WTC11 (cell line): ENCODE measurements at regions not wholly inside any gene's neighbourhood (a gene's known extent, or its start where the extent isn't known, plus 50 kb on each side); places are given as distances from the start of the nearest gene placed in this dataset.

Source experiments
- ATAC-seq: fragments of 200-7000 bp; cut with Tn5 transposase; 2 replicates; pipeline ENCODE4 v1.10.0; 2021; ENCODE audit warnings: mild to moderate bottlenecking, moderate library complexity
- CTCF ChIA-PET: fragments of 300-600 bp; sonication (Branson Sonifier 250); formaldehyde crosslinking; loops from one replicate; lab custom pipeline; 2021; ENCODE audit warnings: antibody characterized with exemption; lab: Charles Lee
- POLR2A ChIA-PET: fragments of 350-600 bp; sonication (Branson Sonifier 250); formaldehyde crosslinking; loops from one replicate; lab custom pipeline; 2021; ENCODE audit warnings: antibody characterized with exemption; lab: Charles Lee
- DNase-seq: peaks from one replicate; pipeline ENCODE4 v3.0.0; 2021; ENCODE audit warnings: low spot score
- H3K27ac Mint-ChIP-seq: 2 replicates; pipeline ENCODE4 v1.8.0; 2021; ENCODE audit warnings: mixed read lengths
- H3K27me3 Mint-ChIP-seq: 2 replicates; pipeline ENCODE4 v1.8.0; 2021; ENCODE audit warnings: low read depth, mild to moderate bottlenecking, moderate library complexity, mixed read lengths
- H3K36me3 Mint-ChIP-seq: 2 replicates; pipeline ENCODE4 v1.8.0; 2021; ENCODE audit warnings: mixed read lengths
- H3K4me1 Mint-ChIP-seq: 2 replicates; pipeline ENCODE4 v1.8.0; 2022; ENCODE audit warnings: mixed read lengths
- H3K4me3 Mint-ChIP-seq: 2 replicates; pipeline ENCODE4 v1.8.0; 2021; ENCODE audit warnings: mild to moderate bottlenecking, moderate library complexity, mixed read lengths
- H3K9me3 Mint-ChIP-seq: 2 replicates; pipeline ENCODE4 v1.8.0; 2021; ENCODE audit warnings: mixed read lengths
- CTCF ChIP-seq: fragments of 200-600 bp; IDR thresholded peaks from 2 replicates; pipeline ENCODE4 v1.8.0; 2022; ENCODE audit warnings: antibody characterized with exemption
- GABPB1 ChIP-seq: sonication (generic); formaldehyde crosslinking; IDR thresholded peaks from 2 replicates; pipeline ENCODE4 v1.8.1; 2023; ENCODE audit warnings: mild to moderate bottlenecking, missing genetic modification reagents
- IRF2 ChIP-seq: sonication (generic); formaldehyde crosslinking; IDR thresholded peaks from 2 replicates; pipeline ENCODE4 v1.8.0; 2022; ENCODE audit warnings: low read depth, missing genetic modification reagents, borderline replicate concordance
- NFATC4 ChIP-seq: fragments of 250-450 bp; sonication (Bioruptor Pico); IDR thresholded peaks from 2 replicates; pipeline ENCODE4 v1.9.0; 2021; ENCODE audit warnings: mild to moderate bottlenecking
- NFYB ChIP-seq: sonication (generic); formaldehyde crosslinking; conservative IDR thresholded peaks from 2 replicates; pipeline ENCODE4 v1.8.0; 2022; ENCODE audit warnings: low read depth, missing genetic modification reagents
- SMAD3 ChIP-seq: sonication (generic); formaldehyde crosslinking; IDR thresholded peaks from 2 replicates; pipeline ENCODE4 v1.8.0; 2022; ENCODE audit warnings: missing genetic modification reagents, mild to moderate bottlenecking, borderline replicate concordance
- SP1 ChIP-seq: sonication (generic); formaldehyde crosslinking; conservative IDR thresholded peaks from 2 replicates; pipeline ENCODE4 v1.8.1; 2022; ENCODE audit warnings: missing genetic modification reagents
- ZBTB43 ChIP-seq: sonication (generic); formaldehyde crosslinking; IDR thresholded peaks from 2 replicates; pipeline ENCODE4 v1.8.1; 2023; ENCODE audit warnings: mild to moderate bottlenecking, missing genetic modification reagents
- ZNF121 ChIP-seq: sonication (generic); formaldehyde crosslinking; IDR thresholded peaks from 2 replicates; pipeline ENCODE4 v1.8.0; 2023; ENCODE audit warnings: missing genetic modification reagents
- ZNF232 ChIP-seq: sonication (generic); formaldehyde crosslinking; IDR thresholded peaks from 2 replicates; pipeline ENCODE4 v1.8.0; 2022; ENCODE audit warnings: mild to moderate bottlenecking, missing genetic modification reagents
- ZNF396 ChIP-seq: fragments of 250-450 bp; sonication (Bioruptor Pico); IDR thresholded peaks from 2 replicates; pipeline ENCODE4 v1.8.0; 2021; ENCODE audit warnings: mild to moderate bottlenecking, moderate library complexity, borderline replicate concordance
- ZNF532 ChIP-seq: fragments of 250-450 bp; sonication (Bioruptor Pico); IDR thresholded peaks from 2 replicates; pipeline ENCODE4 v1.9.0; 2021; ENCODE audit warnings: mild to moderate bottlenecking, borderline replicate concordance
- TF ChIP-seq, protein P1 (sequence below): sonication (generic); formaldehyde crosslinking; IDR thresholded peaks from 2 replicates; pipeline ENCODE4 v1.8.0; 2022; ENCODE audit warnings: mild to moderate bottlenecking, missing genetic modification reagents
- TF ChIP-seq, protein P2 (sequence below): sonication (generic); formaldehyde crosslinking; IDR thresholded peaks from 2 replicates; pipeline ENCODE4 v1.8.1; 2023; ENCODE audit warnings: mild to moderate bottlenecking, missing genetic modification reagents
- TF ChIP-seq, protein P3 (sequence below): sonication (generic); formaldehyde crosslinking; IDR thresholded peaks from 2 replicates; pipeline ENCODE4 v1.8.0; 2022; ENCODE audit warnings: mild to moderate bottlenecking, missing genetic modification reagents
- TF ChIP-seq, protein P4 (sequence below): sonication (generic); formaldehyde crosslinking; IDR thresholded peaks from 2 replicates; pipeline ENCODE4 v1.8.1; 2023; ENCODE audit warnings: mild to moderate bottlenecking, missing genetic modification reagents, moderate library complexity
- TF ChIP-seq, protein P5 (sequence below): fragments of 250-450 bp; sonication (Bioruptor Pico); IDR thresholded peaks from 2 replicates; pipeline ENCODE4 v1.9.0; 2021; ENCODE audit warnings: moderate library complexity, mild to moderate bottlenecking, inconsistent platforms, borderline replicate concordance
- TF ChIP-seq, protein P6 (sequence below): sonication (generic); formaldehyde crosslinking; IDR thresholded peaks from 2 replicates; pipeline ENCODE4 v1.8.1; 2023; ENCODE audit warnings: mild to moderate bottlenecking, moderate library complexity, missing genetic modification reagents

DNA sequence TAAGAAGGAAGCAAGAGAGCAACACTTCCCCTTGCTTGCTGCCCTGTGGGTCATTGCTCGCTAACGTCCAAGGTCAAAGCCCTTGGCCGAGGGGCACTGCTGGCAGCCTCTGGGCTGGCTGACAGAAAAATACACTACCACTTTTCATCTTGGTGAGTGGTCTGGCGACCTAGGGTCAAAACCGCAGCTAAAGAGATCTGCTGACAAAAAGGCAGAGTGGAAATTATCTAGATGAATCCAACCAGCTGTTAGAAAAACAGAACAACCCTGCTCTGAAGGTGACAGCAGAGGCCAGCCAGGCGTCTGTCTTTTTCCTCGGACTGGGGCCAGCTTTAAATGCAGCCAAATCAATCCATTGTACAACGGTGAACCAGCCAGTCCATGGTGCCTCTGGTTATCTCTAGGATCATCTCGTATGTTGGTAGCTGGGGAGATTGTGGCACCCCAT, 92.6 kb downstream of the CD8B2 start (continued):
- no peak for TF ChIP-seq ZBTB43 (CRISPR knock-in tag)
- TF ChIP-seq, protein P1, sequence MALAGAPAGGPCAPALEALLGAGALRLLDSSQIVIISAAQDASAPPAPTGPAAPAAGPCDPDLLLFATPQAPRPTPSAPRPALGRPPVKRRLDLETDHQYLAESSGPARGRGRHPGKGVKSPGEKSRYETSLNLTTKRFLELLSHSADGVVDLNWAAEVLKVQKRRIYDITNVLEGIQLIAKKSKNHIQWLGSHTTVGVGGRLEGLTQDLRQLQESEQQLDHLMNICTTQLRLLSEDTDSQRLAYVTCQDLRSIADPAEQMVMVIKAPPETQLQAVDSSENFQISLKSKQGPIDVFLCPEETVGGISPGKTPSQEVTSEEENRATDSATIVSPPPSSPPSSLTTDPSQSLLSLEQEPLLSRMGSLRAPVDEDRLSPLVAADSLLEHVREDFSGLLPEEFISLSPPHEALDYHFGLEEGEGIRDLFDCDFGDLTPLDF (CRISPR knock-in tag) = no peak
- no peak for TF ChIP-seq GABPB1 (CRISPR knock-in tag)
- no peak for TF ChIP-seq SP1 (CRISPR knock-in tag)
- TF ChIP-seq SMAD3 = no peak
- TF ChIP-seq, protein P2, sequence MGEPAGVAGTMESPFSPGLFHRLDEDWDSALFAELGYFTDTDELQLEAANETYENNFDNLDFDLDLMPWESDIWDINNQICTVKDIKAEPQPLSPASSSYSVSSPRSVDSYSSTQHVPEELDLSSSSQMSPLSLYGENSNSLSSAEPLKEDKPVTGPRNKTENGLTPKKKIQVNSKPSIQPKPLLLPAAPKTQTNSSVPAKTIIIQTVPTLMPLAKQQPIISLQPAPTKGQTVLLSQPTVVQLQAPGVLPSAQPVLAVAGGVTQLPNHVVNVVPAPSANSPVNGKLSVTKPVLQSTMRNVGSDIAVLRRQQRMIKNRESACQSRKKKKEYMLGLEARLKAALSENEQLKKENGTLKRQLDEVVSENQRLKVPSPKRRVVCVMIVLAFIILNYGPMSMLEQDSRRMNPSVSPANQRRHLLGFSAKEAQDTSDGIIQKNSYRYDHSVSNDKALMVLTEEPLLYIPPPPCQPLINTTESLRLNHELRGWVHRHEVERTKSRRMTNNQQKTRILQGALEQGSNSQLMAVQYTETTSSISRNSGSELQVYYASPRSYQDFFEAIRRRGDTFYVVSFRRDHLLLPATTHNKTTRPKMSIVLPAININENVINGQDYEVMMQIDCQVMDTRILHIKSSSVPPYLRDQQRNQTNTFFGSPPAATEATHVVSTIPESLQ (CRISPR knock-in tag) = no peak
- TF ChIP-seq, protein P3, sequence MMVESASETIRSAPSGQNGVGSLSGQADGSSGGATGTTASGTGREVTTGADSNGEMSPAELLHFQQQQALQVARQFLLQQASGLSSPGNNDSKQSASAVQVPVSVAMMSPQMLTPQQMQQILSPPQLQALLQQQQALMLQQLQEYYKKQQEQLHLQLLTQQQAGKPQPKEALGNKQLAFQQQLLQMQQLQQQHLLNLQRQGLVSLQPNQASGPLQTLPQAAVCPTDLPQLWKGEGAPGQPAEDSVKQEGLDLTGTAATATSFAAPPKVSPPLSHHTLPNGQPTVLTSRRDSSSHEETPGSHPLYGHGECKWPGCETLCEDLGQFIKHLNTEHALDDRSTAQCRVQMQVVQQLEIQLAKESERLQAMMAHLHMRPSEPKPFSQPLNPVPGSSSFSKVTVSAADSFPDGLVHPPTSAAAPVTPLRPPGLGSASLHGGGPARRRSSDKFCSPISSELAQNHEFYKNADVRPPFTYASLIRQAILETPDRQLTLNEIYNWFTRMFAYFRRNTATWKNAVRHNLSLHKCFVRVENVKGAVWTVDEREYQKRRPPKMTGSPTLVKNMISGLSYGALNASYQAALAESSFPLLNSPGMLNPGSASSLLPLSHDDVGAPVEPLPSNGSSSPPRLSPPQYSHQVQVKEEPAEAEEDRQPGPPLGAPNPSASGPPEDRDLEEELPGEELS (CRISPR knock-in tag) = no peak
- no peak for TF ChIP-seq IRF2
- TF ChIP-seq, protein P4, sequence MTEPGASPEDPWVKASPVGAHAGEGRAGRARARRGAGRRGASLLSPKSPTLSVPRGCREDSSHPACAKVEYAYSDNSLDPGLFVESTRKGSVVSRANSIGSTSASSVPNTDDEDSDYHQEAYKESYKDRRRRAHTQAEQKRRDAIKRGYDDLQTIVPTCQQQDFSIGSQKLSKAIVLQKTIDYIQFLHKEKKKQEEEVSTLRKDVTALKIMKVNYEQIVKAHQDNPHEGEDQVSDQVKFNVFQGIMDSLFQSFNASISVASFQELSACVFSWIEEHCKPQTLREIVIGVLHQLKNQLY (CRISPR knock-in tag) = no peak
- no peak for TF ChIP-seq ZNF532 (CRISPR knock-in tag)

DNA sequence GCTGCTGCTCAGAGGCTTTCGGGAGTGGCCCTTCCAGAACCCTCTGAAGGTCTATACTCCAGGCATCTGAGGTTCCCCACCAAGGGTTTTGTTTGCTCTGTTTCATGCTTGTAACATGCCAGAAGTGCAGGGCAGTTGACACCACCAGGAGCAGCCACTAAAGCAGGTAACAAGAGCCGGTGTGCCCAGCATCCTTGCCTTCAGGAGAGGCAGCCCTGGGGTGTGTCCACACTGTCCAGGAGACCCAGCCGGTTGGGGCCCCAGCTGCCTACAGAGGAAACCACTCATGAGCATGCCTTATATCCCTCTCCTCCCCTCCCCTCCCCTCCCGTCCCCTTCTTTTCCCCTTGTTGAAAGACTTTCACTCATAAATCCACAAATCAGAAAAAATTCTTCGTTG, 93.1 kb downstream of the CD8B2 start:
- ATAC-seq (no peak), DNase-seq (no peak)
- Mint-ChIP-seq H3K4me3 (no peak overlapping the region), H3K4me1 (peaks cover 19% of the 10 kb centered on the region), H3K36me3 (no peaks in the 10 kb centered on the region), H3K27me3 (peaks cover 45% of the 10 kb centered on the region), H3K9me3 (peaks cover 5% of the 10 kb centered on the region), H3K27ac (no peak overlapping the region)
- TF ChIP-seq CTCF (no peak), ZNF232 (no peak), NFYB (CRISPR knock-in tag) (no peak), ZNF121 (CRISPR knock-in tag) (no peak), ZNF396 (CRISPR knock-in tag) (no peak), NFATC4 (CRISPR knock-in tag) (no peak)
- TF ChIP-seq, protein P5, sequence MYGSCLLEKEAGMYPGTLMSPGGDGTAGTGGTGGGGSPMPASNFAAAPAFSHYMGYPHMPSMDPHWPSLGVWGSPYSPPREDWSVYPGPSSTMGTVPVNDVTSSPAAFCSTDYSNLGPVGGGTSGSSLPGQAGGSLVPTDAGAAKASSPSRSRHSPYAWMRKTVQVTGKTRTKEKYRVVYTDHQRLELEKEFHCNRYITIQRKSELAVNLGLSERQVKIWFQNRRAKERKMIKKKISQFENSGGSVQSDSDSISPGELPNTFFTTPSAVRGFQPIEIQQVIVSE (CRISPR knock-in tag) = no peak
- TF ChIP-seq, protein P6, sequence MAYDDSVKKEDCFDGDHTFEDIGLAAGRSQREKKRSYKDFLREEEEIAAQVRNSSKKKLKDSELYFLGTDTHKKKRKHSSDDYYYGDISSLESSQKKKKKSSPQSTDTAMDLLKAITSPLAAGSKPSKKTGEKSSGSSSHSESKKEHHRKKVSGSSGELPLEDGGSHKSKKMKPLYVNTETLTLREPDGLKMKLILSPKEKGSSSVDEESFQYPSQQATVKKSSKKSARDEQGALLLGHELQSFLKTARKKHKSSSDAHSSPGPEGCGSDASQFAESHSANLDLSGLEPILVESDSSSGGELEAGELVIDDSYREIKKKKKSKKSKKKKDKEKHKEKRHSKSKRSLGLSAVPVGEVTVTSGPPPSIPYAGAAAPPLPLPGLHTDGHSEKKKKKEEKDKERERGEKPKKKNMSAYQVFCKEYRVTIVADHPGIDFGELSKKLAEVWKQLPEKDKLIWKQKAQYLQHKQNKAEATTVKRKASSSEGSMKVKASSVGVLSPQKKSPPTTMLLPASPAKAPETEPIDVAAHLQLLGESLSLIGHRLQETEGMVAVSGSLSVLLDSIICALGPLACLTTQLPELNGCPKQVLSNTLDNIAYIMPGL = no peak
- CTCF ChIA-PET = interaction anchor here (0.6 to 1.7 kb wide), 3 partner anchors 17 to 1083 kb away, joined by 3 to 11 read pairs (median 4); no protein-coding TSS in a partner anchor
- POLR2A ChIA-PET = no interaction called here
